ENCODE measurements at regions not wholly inside any gene's neighbourhood (a gene's known extent, or its start where the extent isn't known, plus 50 kb on each side); places are given as distances from the start of the nearest gene placed in this dataset.
A peak's percentile ranks its signal among the peaks of the same experiment; 100 is the strongest.

DNA sequence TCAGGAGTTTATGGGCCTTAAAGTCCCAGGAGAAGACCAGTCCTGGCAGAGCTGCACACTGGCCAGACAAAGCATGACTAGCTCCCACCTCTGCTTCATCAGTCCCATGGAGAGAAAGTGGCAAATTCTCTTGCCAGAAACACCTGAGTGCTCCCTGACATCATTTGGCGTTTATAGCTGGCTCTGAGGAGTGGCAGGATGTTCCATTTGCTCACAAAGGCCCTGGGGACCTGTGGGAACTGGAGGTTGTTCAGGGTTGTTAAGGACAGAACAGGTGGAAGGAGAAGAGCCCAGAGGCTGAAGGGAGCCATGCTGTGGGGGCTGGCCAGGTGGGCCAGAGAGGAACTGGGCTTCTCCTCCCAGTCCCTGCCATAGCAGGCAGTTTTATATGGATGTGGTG is 56.1 kb downstream of the RPL37A start:
- H3K9me3 Mint-ChIP-seq: no peaks in the 10 kb centered on the region
- Histone ChIP-seq H3K4me3 (replicated peaks in 1 of 3; ENCODE audit: low read depth in 2 of 3, low read length in 3 of 3) (no peak overlapping the region), H2AFZ (ENCODE audit: insufficient read depth, low read depth, low read length, poor library complexity, severe bottlenecking) (peak overlapping the region; percentile 17), H3K79me2 (ENCODE audit: insufficient read depth, low read length) (no peaks in the 10 kb centered on the region), H4K20me1 (ENCODE audit: insufficient read depth, low read length) (no peaks in the 10 kb centered on the region), H3K4me2 (replicated peaks; ENCODE audit: extremely low read depth, low read length, poor library complexity, severe bottlenecking) (no peak overlapping the region), H3K27ac (ENCODE audit: low read depth in 1 of 2, low read length in 2 of 2) (no peak overlapping the region), H3K4me1 (ENCODE audit: control insufficient read depth in 1 of 2, insufficient read depth in 2 of 2, low read length in 2 of 2) (peaks cover 0 to 4% of the 10 kb centered on the region in 2 donors), H3K9ac (ENCODE audit: insufficient read depth, low read length, poor library complexity, severe bottlenecking) (no peak overlapping the region), H3K27me3 (ENCODE audit: control insufficient read depth in 2 of 2, insufficient read depth in 2 of 2, low read length in 2 of 2) (no peaks in the 10 kb centered on the region), H3K9me3 (replicated peaks in 1 of 2; ENCODE audit: control insufficient read depth in 1 of 2, insufficient read depth in 1 of 2, low read length in 2 of 2) (no peaks in the 10 kb centered on the region), H3K36me3 (replicated peaks in 1 of 2; ENCODE audit: control insufficient read depth in 1 of 2, insufficient read depth in 2 of 2, low read length in 2 of 2) (no peaks in the 10 kb centered on the region)
- H3K4me3 Mint-ChIP-seq: no peak overlapping the region
- intact Hi-C loops (cut with micrococcal nuclease): no loop called here
- DNase-seq: no peak
- WGBS (ENCODE audit: insufficient coverage): 0% methylated on average over 1 of the region's 1 CpG
- peaks cover 9% of the 10 kb centered on the region for H3K4me1 Mint-ChIP-seq
- no peak overlapping the region for H3K27ac Mint-ChIP-seq
- H3K27me3 Mint-ChIP-seq (ENCODE audit: low read depth in 3 of 3): peaks cover 0 to 3% (median 3%) of the 10 kb centered on the region in 3 donors
- TF ChIP-seq, protein P1, sequence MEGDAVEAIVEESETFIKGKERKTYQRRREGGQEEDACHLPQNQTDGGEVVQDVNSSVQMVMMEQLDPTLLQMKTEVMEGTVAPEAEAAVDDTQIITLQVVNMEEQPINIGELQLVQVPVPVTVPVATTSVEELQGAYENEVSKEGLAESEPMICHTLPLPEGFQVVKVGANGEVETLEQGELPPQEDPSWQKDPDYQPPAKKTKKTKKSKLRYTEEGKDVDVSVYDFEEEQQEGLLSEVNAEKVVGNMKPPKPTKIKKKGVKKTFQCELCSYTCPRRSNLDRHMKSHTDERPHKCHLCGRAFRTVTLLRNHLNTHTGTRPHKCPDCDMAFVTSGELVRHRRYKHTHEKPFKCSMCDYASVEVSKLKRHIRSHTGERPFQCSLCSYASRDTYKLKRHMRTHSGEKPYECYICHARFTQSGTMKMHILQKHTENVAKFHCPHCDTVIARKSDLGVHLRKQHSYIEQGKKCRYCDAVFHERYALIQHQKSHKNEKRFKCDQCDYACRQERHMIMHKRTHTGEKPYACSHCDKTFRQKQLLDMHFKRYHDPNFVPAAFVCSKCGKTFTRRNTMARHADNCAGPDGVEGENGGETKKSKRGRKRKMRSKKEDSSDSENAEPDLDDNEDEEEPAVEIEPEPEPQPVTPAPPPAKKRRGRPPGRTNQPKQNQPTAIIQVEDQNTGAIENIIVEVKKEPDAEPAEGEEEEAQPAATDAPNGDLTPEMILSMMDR (IDR thresholded peaks at IDR 0.05): no peak
- H3K36me3 Mint-ChIP-seq: no peaks in the 10 kb centered on the region

GRCh38 chr2:216555274-216555673 is 56.6 kb downstream of the RPL37A start:
- no peak overlapping the region for H3K27ac Mint-ChIP-seq
- peaks cover 9% of the 10 kb centered on the region for H3K4me1 Mint-ChIP-seq
- Histone ChIP-seq H3K4me1 (ENCODE audit: control insufficient read depth in 1 of 2, insufficient read depth in 2 of 2, low read length in 2 of 2) (peaks cover 0 to 4% of the 10 kb centered on the region in 2 donors), H3K79me2 (ENCODE audit: insufficient read depth, low read length) (no peaks in the 10 kb centered on the region), H4K20me1 (ENCODE audit: insufficient read depth, low read length) (no peaks in the 10 kb centered on the region), H3K36me3 (replicated peaks in 1 of 2; ENCODE audit: control insufficient read depth in 1 of 2, insufficient read depth in 2 of 2, low read length in 2 of 2) (no peaks in the 10 kb centered on the region), H2AFZ (ENCODE audit: insufficient read depth, low read depth, low read length, poor library complexity, severe bottlenecking) (no peak overlapping the region), H3K27me3 (ENCODE audit: control insufficient read depth in 2 of 2, insufficient read depth in 2 of 2, low read length in 2 of 2) (no peaks in the 10 kb centered on the region), H3K4me2 (replicated peaks; ENCODE audit: extremely low read depth, low read length, poor library complexity, severe bottlenecking) (no peak overlapping the region), H3K9ac (ENCODE audit: insufficient read depth, low read length, poor library complexity, severe bottlenecking) (no peak overlapping the region), H3K9me3 (replicated peaks in 1 of 2; ENCODE audit: control insufficient read depth in 1 of 2, insufficient read depth in 1 of 2, low read length in 2 of 2) (no peaks in the 10 kb centered on the region), H3K4me3 (replicated peaks in 1 of 3; ENCODE audit: low read depth in 2 of 3, low read length in 3 of 3) (no peak overlapping the region), H3K27ac (ENCODE audit: low read depth in 1 of 2, low read length in 2 of 2) (no peak overlapping the region)
- peaks cover 0 to 4% (median 3%) of the 10 kb centered on the region in 3 donors for H3K27me3 Mint-ChIP-seq (ENCODE audit: low read depth in 3 of 3)
- no peak for DNase-seq
- intact Hi-C loops (cut with micrococcal nuclease): no loop called here
- H3K4me3 Mint-ChIP-seq: no peak overlapping the region
- H3K36me3 Mint-ChIP-seq: no peaks in the 10 kb centered on the region
- H3K9me3 Mint-ChIP-seq: no peaks in the 10 kb centered on the region
- 2% methylated on average over 6 of the region's 6 CpGs for WGBS (ENCODE audit: insufficient coverage)
- TF ChIP-seq, protein P1 (IDR thresholded peaks at IDR 0.05): no peak

All from CD14-positive monocyte (primary cell).